MCF 10A (cell line): ENCODE measurements at regions not wholly inside any gene's neighbourhood (a gene's known extent, or its start where the extent isn't known, plus 50 kb on each side); places are given as distances from the start of the nearest gene placed in this dataset.

Experiments used
- BruUV-seq: library from RNA; stranded (reverse); fragments of 400-500 nt; replicated peaks from 2 replicates; lab custom pipeline; 2021; lab: Mats Ljungman, UMichigan
- CTCF ChIA-PET: fragments of 300-600 bp; sonication (Branson Sonifier 250); formaldehyde crosslinking; extraction: SDS; loops from one replicate; lab custom pipeline; 2021; ENCODE audit warnings: antibody characterized with exemption, inconsistent platforms; lab: Yijun Ruan, JAX
- POLR2A ChIA-PET: fragments of 300-600, 350-650 bp; sonication (Branson Sonifier 250); formaldehyde crosslinking; extraction: SDS; loops from one replicate; lab custom pipeline; 2020; ENCODE audit warnings: antibody characterized with exemption, inconsistent platforms; lab: Yijun Ruan, JAX
- DNase-seq: peaks from one replicate; pipeline ENCODE4 v3.0.0-alpha.2; 2018; ENCODE audit not compliant: unreplicated experiment
- H3K27ac Mint-ChIP-seq: one replicate; pipeline ENCODE4 v1.8.0; 2022; ENCODE audit warnings: mild to moderate bottlenecking, low read depth, mixed read lengths; ENCODE audit not compliant: unreplicated experiment
- H3K27me3 Mint-ChIP-seq: one replicate; pipeline ENCODE4 v1.8.0; 2022; ENCODE audit warnings: mixed read lengths; ENCODE audit not compliant: insufficient read depth, unreplicated experiment
- H3K36me3 Mint-ChIP-seq: one replicate; pipeline ENCODE4 v1.8.0; 2022; ENCODE audit warnings: mild to moderate bottlenecking, moderate library complexity, mixed read lengths; ENCODE audit not compliant: insufficient read depth, unreplicated experiment
- H3K4me1 Mint-ChIP-seq: one replicate; pipeline ENCODE4 v1.8.0; 2022; ENCODE audit warnings: mixed read lengths; ENCODE audit not compliant: insufficient read depth, unreplicated experiment
- H3K4me3 Mint-ChIP-seq: one replicate; pipeline ENCODE4 v1.8.0; 2022; ENCODE audit warnings: mild to moderate bottlenecking, moderate library complexity, mixed read lengths; ENCODE audit not compliant: unreplicated experiment
- H3K9me3 Mint-ChIP-seq: one replicate; pipeline ENCODE4 v1.8.0; 2022; ENCODE audit warnings: mixed read lengths; ENCODE audit not compliant: unreplicated experiment
- intact Hi-C: fragments of 100-400 bp; cut with micrococcal nuclease; formaldehyde crosslinking; loops from 2 replicates; pipeline ENCODE4 v1.14.1; 2022
- TF ChIP-seq, protein P1 (sequence below): fragments of 200-600 bp; IDR thresholded peaks from one replicate; pipeline ENCODE4 v1.8.0; 2022; ENCODE audit warnings: antibody characterized with exemption, mild to moderate bottlenecking; ENCODE audit not compliant: unreplicated experiment

DNA sequence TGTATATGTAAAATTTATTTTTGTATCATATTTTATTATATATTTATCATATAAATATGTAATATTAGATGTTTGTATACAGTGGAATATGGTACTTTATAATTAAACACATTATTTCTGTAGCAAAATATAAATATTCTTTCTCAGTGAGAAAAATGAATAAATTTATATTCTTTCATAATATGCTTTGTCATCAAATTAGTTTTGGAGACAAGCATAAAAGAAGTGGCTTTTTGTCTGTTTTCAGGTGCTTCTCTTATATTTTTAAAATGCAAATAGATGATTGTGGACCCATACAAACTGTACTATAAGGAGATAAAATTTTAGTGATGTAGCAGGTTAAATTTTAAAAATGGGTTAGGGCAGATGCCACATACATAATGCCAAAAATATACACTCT lies 222.4 kb upstream of the CNTN5 start:
- Mint-ChIP-seq H3K36me3 (no peaks in the 10 kb centered on the region), H3K27me3 (peaks cover 11% of the 10 kb centered on the region), H3K4me3 (no peak overlapping the region), H3K4me1 (no peaks in the 10 kb centered on the region), H3K9me3 (no peaks in the 10 kb centered on the region), H3K27ac (no peak overlapping the region)
- CTCF ChIA-PET: no interaction called here
- DNase-seq: no peak
- TF ChIP-seq, protein P1, sequence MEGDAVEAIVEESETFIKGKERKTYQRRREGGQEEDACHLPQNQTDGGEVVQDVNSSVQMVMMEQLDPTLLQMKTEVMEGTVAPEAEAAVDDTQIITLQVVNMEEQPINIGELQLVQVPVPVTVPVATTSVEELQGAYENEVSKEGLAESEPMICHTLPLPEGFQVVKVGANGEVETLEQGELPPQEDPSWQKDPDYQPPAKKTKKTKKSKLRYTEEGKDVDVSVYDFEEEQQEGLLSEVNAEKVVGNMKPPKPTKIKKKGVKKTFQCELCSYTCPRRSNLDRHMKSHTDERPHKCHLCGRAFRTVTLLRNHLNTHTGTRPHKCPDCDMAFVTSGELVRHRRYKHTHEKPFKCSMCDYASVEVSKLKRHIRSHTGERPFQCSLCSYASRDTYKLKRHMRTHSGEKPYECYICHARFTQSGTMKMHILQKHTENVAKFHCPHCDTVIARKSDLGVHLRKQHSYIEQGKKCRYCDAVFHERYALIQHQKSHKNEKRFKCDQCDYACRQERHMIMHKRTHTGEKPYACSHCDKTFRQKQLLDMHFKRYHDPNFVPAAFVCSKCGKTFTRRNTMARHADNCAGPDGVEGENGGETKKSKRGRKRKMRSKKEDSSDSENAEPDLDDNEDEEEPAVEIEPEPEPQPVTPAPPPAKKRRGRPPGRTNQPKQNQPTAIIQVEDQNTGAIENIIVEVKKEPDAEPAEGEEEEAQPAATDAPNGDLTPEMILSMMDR: no peak
- no TSS peak for BruUV-seq
- POLR2A ChIA-PET: no interaction called here
- intact Hi-C loops: no loop called here

- intact Hi-C loops: no loop called here
- no peaks in the 10 kb centered on the region for H3K27me3 Mint-ChIP-seq
- POLR2A ChIA-PET: no interaction called here
- no peak for DNase-seq
- CTCF ChIA-PET: no interaction called here
- TF ChIP-seq, protein P1: no peak
- no peak overlapping the region for H3K4me3 Mint-ChIP-seq
- no TSS peak for BruUV-seq
- H3K4me1 Mint-ChIP-seq: no peaks in the 10 kb centered on the region
- no peaks in the 10 kb centered on the region for H3K36me3 Mint-ChIP-seq
- H3K27ac Mint-ChIP-seq: no peak overlapping the region
- H3K9me3 Mint-ChIP-seq: no peaks in the 10 kb centered on the region
These were observed 220.1 kb upstream of the CNTN5 start for GRCh38 chr11:98800696-98801095.

DNA sequence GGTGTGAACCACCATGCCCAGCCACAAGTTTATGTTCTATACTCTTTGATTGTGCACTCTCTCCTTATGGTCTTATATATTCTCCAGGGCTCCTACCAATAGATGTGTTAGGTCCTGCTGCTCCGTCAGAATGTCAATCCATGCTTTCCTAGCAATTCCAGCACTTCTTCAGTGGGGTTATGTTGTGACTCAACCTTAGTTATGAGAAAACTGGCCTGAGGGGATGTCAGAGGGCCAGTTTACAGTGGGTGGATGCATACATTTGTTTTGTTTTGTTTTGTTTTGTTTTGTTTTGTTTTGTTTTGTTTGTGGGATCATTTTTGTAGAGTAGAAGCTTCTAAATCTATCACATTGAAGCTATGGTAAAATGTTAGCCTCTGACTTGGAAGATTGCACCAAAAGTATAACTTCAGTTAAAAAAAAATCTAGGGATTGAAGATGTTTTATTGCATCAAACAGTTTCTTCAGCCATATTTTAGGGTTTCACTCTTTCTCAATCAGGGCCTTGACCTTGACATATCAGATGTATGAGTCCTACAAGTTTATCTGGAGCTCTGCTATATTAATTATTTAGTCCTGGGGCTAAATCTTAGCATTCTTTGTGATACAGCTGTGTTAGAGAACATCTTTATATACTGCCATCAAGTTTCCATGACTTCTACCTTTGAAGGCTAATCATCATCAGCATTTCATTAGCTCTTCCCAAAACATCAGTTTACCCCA lies 191.6 kb upstream of the CNTN5 start:
- POLR2A ChIA-PET: interaction anchor here (0.6 kb wide), 1 partner anchor 1412 kb away, joined by 5 read pairs; no protein-coding TSS in a partner anchor
- Mint-ChIP-seq H3K9me3 (no peaks in the 10 kb centered on the region), H3K4me3 (no peak overlapping the region), H3K27me3 (no peaks in the 10 kb centered on the region), H3K27ac (no peak overlapping the region), H3K4me1 (no peaks in the 10 kb centered on the region), H3K36me3 (no peaks in the 10 kb centered on the region)
- intact Hi-C loops: no loop called here
- CTCF ChIA-PET: interaction anchor here (0.5 kb wide), 1 partner anchor 1183 kb away, joined by 3 read pairs; no protein-coding TSS in a partner anchor
- TF ChIP-seq, protein P1: no peak
- BruUV-seq: no TSS peak
- no peak for DNase-seq

DNA sequence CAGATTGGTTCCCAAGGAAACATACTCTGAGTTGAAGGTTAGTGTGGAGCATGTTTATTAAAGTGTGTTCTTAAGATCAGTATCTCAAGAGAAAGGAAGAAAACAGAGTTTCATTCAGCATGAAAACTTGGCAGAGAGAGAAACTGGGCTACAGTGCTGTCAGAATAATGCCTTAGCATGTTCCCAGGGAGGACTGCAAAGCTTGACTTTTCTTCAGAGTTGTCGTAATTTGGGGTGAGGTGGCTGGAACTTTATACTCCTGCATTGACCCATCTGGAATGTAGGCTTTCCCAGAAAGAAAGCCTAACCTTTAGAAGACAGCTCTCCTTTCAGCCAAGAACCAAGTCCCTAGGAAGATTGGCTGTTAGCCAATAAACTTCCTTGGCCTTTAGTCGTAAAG lies 190.8 kb upstream of the CNTN5 start:
- Mint-ChIP-seq H3K36me3 (no peaks in the 10 kb centered on the region), H3K27me3 (no peaks in the 10 kb centered on the region), H3K4me1 (no peaks in the 10 kb centered on the region), H3K9me3 (no peaks in the 10 kb centered on the region), H3K4me3 (no peak overlapping the region), H3K27ac (no peak overlapping the region)
- intact Hi-C loops: no loop called here
- no TSS peak for BruUV-seq
- POLR2A ChIA-PET: no interaction called here
- CTCF ChIA-PET: interaction anchor here (0.5 kb wide), 1 partner anchor 1182 kb away, joined by 3 read pairs; no protein-coding TSS in a partner anchor
- no peak for DNase-seq
- TF ChIP-seq, protein P1: no peak
